ENCODE measurements at regions not wholly inside any gene's neighbourhood (a gene's known extent, or its start where the extent isn't known, plus 50 kb on each side); places are given as distances from the start of the nearest gene placed in this dataset.
"Not testable (repeated sequence)": the region's sequence is repeated elsewhere in the genome, so short reads cannot be mapped to it uniquely, and the experiment has no call there.

DNA sequence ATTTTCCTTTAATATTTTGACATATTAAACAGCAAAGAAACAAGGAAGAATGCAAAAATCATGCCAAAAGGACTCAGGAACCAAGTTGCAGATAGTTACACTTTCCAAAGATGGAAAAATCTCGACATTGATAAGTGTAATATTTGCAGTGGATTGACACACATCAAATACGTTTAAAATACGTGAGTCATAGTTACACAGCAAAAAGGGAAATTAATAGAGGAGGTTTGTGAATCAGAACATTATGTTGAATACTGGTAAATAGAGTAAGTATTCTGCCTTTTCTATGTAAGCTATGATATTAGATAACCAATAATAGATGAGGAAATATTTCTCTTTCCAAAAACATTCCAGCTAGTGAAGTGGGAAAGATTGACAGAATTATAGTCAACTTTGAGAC, 1761.3 kb upstream of the IGFBP7 start:
- DNase-seq (ENCODE audit: low read depth) = no peak

DNA sequence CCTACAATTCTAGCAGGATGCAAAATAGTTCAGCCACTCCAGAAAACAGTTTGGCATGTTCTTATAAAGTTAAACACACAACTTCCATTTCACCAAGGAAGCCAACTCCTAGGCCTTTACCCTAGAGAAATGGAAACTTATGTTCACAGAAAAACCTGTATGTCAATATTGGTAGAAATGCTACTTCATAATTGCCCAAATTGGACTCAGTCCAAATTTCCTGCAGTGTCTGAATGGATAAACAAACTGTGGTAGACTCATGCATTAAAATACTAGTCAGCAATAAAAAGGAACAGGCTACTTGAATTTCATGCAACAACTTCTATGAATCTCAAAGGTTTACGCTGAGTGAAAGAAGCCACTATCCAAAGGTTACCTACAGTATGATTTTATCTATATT, 1738.8 kb upstream of the IGFBP7 start:
- no peak for DNase-seq (ENCODE audit: low read depth)

GRCh38 chr4:58843455-58843854, 1733.3 kb upstream of the IGFBP7 start:
- DNase-seq (ENCODE audit: low read depth) = no peak

DNA sequence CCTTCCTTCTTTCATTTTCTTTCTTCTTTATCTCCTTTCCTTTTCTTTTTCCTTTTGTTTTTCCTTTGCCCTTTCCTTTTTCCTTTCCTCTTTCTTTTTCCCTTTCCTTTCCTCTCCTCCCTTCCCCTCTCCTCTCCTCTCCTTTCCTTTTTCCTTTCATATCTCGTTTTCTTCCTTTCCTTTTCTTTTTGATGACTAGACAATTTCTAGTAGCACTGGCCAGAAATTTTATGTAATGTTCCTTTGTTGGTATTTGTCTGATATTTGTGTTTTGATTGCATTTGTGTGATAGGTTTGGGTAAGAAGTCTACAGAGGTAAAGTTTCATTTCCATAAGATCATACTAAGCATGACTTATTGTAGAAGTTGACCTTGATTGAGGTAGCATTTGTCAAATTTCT, 1722.9 kb upstream of the IGFBP7 start:
- DNase-seq (ENCODE audit: low read depth) = no peak

GRCh38 chr4:58825278-58825677, 1715.1 kb upstream of the IGFBP7 start:
- DNase-seq (ENCODE audit: low read depth) = no peak

GRCh38 chr4:58818560-58818959, 1708.4 kb upstream of the IGFBP7 start:
- not testable (repeated sequence) for DNase-seq (ENCODE audit: low read depth)

DNA sequence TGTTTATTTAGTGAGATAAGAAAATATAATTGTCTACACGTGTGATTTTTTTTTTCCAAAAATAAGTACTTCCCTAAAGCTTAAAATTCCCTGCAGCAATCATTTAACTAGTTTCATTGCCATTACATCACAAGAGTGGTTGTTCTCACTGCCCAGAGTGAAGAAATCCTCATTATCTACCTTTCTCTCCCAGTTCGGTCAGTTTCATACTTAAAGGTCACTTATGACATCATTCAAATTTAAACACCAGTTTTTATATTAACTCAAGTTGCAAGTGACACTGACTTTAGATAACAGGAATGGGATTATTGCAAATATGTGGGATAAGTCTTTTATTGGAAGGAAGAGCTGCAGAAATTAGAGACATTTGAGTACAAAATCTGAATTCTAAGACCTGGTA, 1699.8 kb upstream of the IGFBP7 start:
- DNase-seq (ENCODE audit: low read depth) = no peak

- DNase-seq (ENCODE audit: low read depth) = no peak
These were observed 1699.2 kb upstream of the IGFBP7 start for GRCh38 chr4:58809366-58809765.

DNA sequence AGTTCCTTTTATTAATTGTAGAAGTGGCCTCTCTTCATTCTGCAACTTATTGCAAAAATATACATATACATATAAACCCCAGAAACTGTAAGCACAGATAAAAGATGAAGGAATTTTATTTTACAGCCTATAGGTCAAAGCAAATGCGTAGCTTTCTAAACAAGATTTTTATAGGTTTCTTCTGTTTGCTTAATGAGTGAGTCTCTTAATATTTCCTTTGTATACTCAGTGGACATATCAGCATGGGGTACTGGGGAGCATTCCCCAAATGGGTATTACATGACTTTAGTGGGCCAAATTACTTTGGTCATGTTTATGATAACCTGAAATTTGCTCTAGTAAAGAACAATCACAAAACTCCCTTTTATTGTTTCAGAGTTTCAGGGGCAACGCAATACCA, 1698.6 kb upstream of the IGFBP7 start:
- DNase-seq (ENCODE audit: low read depth) = no peak

- DNase-seq (ENCODE audit: low read depth) = no peak
These were observed 1697.8 kb upstream of the IGFBP7 start for GRCh38 chr4:58807843-58808615.

- no peak for DNase-seq (ENCODE audit: low read depth)
These were observed 1666.4 kb upstream of the IGFBP7 start for GRCh38 chr4:58776627-58777026.

GRCh38 chr4:58767598-58767997, 1657.4 kb upstream of the IGFBP7 start:
- DNase-seq (ENCODE audit: low read depth) = no peak

- no peak for DNase-seq (ENCODE audit: low read depth)
These were observed 1656.6 kb upstream of the IGFBP7 start for GRCh38 chr4:58766763-58767162.

GRCh38 chr4:58761563-58761962, 1651.4 kb upstream of the IGFBP7 start:
- no peak for DNase-seq (ENCODE audit: low read depth)

DNA sequence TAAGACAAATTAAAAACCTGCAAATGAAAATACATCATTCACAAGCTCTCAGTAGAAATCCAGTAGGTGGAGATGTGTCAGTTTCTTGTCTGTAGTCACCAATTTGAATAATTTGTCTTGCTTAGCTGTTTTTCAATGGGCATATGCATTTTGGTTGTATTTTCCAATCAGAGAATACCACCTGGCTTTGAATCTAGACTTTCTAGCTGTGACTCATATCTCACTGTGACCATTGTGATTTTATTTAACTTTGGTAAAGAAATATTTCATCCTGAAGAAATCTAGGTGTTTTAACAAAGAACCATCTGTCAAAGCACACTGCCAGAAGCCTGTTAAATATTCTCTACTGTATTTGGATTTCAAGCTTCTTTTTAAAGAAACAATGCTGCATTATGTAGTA, 1650.6 kb upstream of the IGFBP7 start:
- DNase-seq (ENCODE audit: low read depth) = no peak

- DNase-seq (ENCODE audit: low read depth) = no peak
These were observed 1649.9 kb upstream of the IGFBP7 start for GRCh38 chr4:58760100-58760499.

- no peak for DNase-seq (ENCODE audit: low read depth)
These were observed 1639.0 kb upstream of the IGFBP7 start for GRCh38 chr4:58749206-58749605.

DNA sequence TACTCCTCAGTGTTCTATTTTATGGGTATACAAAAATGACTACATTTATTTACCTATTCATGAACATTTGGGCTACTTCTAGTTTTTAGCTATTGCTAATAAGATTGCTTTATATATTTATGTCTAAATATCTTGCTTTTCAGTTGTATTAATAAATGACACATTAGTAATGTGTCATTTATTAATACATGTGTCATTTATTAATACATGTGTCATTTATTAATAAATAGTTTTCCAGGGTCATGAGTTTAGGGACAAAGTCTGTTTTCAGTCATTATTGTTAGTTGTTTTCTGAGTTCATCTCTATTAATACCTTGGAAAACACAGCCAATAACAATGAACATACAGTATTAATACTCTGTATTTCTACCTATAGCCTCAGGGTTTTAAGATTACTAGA, 1630.7 kb upstream of the IGFBP7 start:
- no peak for DNase-seq (ENCODE audit: low read depth)

DNA sequence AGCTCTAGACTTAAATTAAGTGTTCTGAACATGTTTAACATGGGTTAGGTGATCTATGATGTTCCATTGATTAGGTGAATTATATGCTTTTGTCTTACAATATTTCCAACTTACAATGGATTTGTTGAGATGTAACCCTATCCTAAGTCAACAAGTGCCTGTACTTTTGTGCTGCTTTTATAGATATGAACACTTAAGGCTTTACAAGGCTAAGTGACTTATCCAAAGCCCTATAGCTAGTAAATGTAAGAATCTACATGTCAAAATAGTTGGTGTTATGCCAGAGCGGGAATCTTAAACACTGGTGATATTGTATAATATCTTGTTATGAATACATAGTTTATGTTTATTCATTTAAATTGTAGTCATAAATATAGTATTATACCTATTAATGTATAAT, 1629.1 kb upstream of the IGFBP7 start:
- no peak for DNase-seq (ENCODE audit: low read depth)

- DNase-seq (ENCODE audit: low read depth) = no peak
These were observed 1628.2 kb upstream of the IGFBP7 start for GRCh38 chr4:58738375-58738774.

DNA sequence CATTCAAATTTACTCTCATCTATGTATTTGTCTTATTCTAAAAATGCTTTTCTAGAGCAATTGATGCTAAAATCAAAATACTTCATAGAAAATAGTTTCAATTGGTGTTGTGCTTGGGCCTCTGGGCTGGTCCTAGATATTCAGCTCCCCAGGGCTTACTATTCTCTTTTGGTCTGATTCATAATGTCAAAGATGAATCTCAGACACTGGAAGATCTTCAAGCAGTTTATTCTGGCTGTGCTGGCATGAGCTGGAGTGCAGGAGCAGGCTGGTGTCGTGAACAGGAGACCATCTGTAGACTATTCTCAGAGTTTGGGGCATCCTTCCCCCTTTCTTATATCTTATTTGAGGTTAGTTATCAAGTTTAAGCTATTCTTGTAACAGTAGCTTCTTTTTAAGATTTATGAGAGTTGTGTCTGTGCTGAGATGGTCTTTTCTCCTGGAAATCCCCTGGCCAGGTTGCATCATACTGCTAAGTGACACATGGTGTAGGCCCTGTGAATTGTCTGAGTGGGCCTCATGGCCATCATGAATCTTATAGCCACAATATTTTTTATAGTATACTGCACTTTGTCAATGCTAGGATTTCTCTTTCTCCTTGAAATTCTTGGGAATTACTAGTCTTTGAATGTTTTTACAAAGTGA, 1624.0 kb upstream of the IGFBP7 start:
- no peak for DNase-seq (ENCODE audit: low read depth)

DNA sequence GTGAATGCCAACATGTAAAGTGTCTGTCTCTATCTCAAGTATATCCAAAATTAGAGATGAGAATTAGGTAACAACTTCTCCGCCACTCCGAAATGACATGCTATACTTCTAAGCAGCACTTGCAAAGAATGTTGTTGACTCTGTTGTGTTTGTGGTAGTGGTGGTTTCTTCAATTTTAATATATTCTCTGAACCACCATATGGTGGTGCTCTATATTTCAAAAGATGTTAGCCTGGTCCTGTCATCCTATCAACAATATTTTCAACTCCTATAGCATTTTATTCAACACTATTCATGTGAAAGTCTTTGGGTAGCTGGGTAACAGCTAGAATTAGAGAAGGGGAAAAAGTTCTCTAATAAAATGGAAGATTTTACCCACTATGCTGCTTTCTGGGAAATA, 1622.8 kb upstream of the IGFBP7 start:
- no peak for DNase-seq (ENCODE audit: low read depth)

DNA sequence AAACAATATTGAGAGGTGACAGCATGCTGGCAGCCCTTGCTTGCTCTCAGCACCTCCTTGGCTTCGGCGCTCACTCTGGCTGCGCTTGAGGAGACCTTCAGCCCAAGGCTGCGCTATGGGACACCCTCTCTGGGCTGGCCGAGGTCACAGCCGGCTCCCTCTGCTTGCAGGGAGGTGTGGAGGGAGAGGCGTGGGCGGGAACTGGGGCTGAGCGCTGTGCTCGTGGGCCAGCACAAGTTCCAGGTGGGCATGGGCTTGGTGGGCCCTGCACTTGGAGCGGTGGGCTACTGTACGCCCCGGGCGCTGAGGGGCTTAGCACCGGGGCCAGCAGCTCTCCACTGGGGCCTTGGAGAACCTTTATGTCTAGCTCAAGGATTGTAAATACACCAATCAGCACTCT, 1613.8 kb upstream of the IGFBP7 start:
- no peak for DNase-seq (ENCODE audit: low read depth)

DNA sequence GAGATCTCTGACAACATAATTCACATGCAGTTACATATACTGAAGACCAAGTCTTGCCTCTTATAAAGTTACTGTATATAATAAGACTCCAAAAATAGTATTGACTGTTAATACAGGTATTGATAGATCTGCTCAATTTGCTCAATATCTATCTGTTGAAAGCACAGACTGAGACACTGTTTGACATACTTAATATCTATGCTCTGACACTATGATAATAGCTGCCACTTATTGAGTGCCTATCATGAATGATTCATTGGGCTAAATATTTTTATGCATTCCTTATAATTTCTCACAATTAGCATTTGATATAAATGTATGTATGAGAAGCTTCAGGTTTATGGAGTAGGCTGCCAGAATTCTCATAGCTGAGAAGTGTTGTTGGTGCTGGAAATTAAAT, 1600.9 kb upstream of the IGFBP7 start:
- no peak for DNase-seq (ENCODE audit: low read depth)
